IMR-90 (cell line): ENCODE measurements at regions not wholly inside any gene's neighbourhood (a gene's known extent, or its start where the extent isn't known, plus 50 kb on each side); places are given as distances from the start of the nearest gene placed in this dataset.

ENCODE experiments used
- ATAC-seq: fragments of 200-7000 bp; cut with Tn5 transposase; 2 replicates; pipeline ENCODE4 v1.9.1; 2020; ENCODE audit warnings: low read depth, mild to moderate bottlenecking, moderate library complexity
- BruUV-seq: library from RNA; stranded (reverse); fragments of 400-500 nt; replicated peaks from 2 replicates; lab custom pipeline; 2021; lab: Mats Ljungman, UMichigan
- CTCF ChIA-PET: fragments of 300-600 bp; formaldehyde crosslinking; extraction: SDS; loops from one replicate; lab custom pipeline; 2021; ENCODE audit warnings: antibody characterized with exemption; lab: Yijun Ruan, JAX
- POLR2A ChIA-PET: fragments of 300-600 bp; sonication (Branson Sonifier 250); formaldehyde crosslinking; loops from one replicate; lab custom pipeline; 2022; ENCODE audit warnings: antibody characterized with exemption; ENCODE audit not compliant: unreplicated experiment; lab: Charles Lee
- DNase-seq: peaks from one replicate; pipeline ENCODE4 v3.0.0; 2013
- H2AFZ ChIP-seq: replicated peaks from 2 replicates; pipeline ENCODE3; 2013; ENCODE audit warnings: low read length, mild to moderate bottlenecking; ENCODE audit not compliant: poor library complexity
- H2AK5ac ChIP-seq: 2 replicates; pipeline ENCODE4 v1.6.1; 2013; ENCODE audit warnings: low read depth, low read length, inconsistent platforms
- H2AK9ac ChIP-seq: replicated peaks from 2 replicates; pipeline ENCODE3; 2013; ENCODE audit warnings: mild to moderate bottlenecking, low read depth, low read length, moderate library complexity; ENCODE audit not compliant: poor library complexity
- H2BK120ac ChIP-seq: 2 replicates; pipeline ENCODE4 v1.6.1; 2013; ENCODE audit warnings: low read depth, low read length, inconsistent platforms
- H2BK15ac ChIP-seq: 3 replicates; pipeline ENCODE4 v1.6.1; 2013; ENCODE audit warnings: low read depth, low read length, inconsistent platforms
- H2BK20ac ChIP-seq: 2 replicates; pipeline ENCODE4 v1.6.1; 2013; ENCODE audit warnings: low read depth, mild to moderate bottlenecking, inconsistent platforms, low read length, moderate library complexity
- H2BK5ac ChIP-seq: 2 replicates; pipeline ENCODE4 v1.6.1; 2013; ENCODE audit warnings: mild to moderate bottlenecking, low read depth, low read length, inconsistent platforms; ENCODE audit not compliant: poor library complexity, severe bottlenecking
- H3K14ac ChIP-seq: replicated peaks from 2 replicates; pipeline ENCODE4 v1.6.1; 2013; ENCODE audit warnings: low read depth, low read length, inconsistent platforms
- H3K18ac ChIP-seq: 2 replicates; pipeline ENCODE4 v1.6.1; 2013; ENCODE audit warnings: low read depth, low read length, control low read depth
- H3K23ac ChIP-seq: 2 replicates; pipeline ENCODE4 v1.6.1; 2013; ENCODE audit warnings: low read depth, low read length, inconsistent platforms
- H3K27ac ChIP-seq: 2 replicates; pipeline ENCODE4 v1.5.1; 2013; ENCODE audit warnings: mild to moderate bottlenecking, control low read depth, low read length; ENCODE audit not compliant: insufficient read depth
- H3K27me3 ChIP-seq: 2 replicates; pipeline ENCODE4 v1.6.1; 2013; ENCODE audit warnings: low read length; ENCODE audit not compliant: control insufficient read depth, insufficient read depth
- H3K36me3 ChIP-seq: 2 replicates; pipeline ENCODE4 v1.6.1; 2013; ENCODE audit warnings: low read length, mixed read lengths; ENCODE audit not compliant: control insufficient read depth, insufficient read depth
- H3K4ac ChIP-seq: 2 replicates; pipeline ENCODE4 v1.6.1; 2013; ENCODE audit warnings: low read depth, low read length, inconsistent platforms
- H3K4me1 ChIP-seq: 2 replicates; pipeline ENCODE4 v1.6.1; 2013; ENCODE audit warnings: low read length, mixed read lengths; ENCODE audit not compliant: control insufficient read depth, insufficient read depth
- H3K4me2 ChIP-seq: 2 replicates; pipeline ENCODE4 v1.6.1; 2013; ENCODE audit warnings: low read depth, mild to moderate bottlenecking, control low read depth, low read length, moderate library complexity
- H3K4me3 ChIP-seq: 2 replicates; pipeline ENCODE4 v1.5.1; 2013; ENCODE audit warnings: low read depth, mild to moderate bottlenecking, control low read depth, low read length, moderate library complexity; ENCODE audit not compliant: insufficient read depth
- H3K56ac ChIP-seq: 2 replicates; pipeline ENCODE4 v1.6.1; 2013; ENCODE audit warnings: low read length, inconsistent platforms; ENCODE audit not compliant: insufficient read depth; ENCODE audit errors: extremely low read depth
- H3K79me1 ChIP-seq, 2 experiments: 2 replicates each; pipeline ENCODE4 v1.6.1; 2013; ENCODE audit warnings: low read length in 2 of 2, inconsistent platforms in 1 of 2, low read depth in 1 of 2
- H3K9ac ChIP-seq: 2 replicates; pipeline ENCODE4 v1.6.1; 2013; ENCODE audit warnings: low read depth, low read length, control low read depth
- H3K9me1 ChIP-seq: 2 replicates; pipeline ENCODE4 v1.6.1; 2013; ENCODE audit warnings: low read length, inconsistent platforms; ENCODE audit not compliant: insufficient read depth
- H3K9me3 ChIP-seq: 2 replicates; pipeline ENCODE4 v1.6.1; 2013; ENCODE audit warnings: low read length; ENCODE audit not compliant: control insufficient read depth, insufficient read depth
- H4K20me1 ChIP-seq: 2 replicates; pipeline ENCODE4 v1.6.1; 2013; ENCODE audit warnings: low read length, inconsistent platforms; ENCODE audit not compliant: insufficient read depth
- H4K5ac ChIP-seq: 2 replicates; pipeline ENCODE4 v1.6.1; 2013; ENCODE audit warnings: mild to moderate bottlenecking, low read depth, low read length, control low read depth
- H4K8ac ChIP-seq, 2 experiments: 2 replicates each; pipeline ENCODE4 v1.6.1; 2013; ENCODE audit warnings: low read depth in 2 of 2, low read length in 2 of 2, control low read depth in 1 of 2, inconsistent platforms in 1 of 2
- H4K91ac ChIP-seq: 2 replicates; pipeline ENCODE4 v1.6.1; 2013; ENCODE audit warnings: low read depth, low read length, inconsistent platforms; ENCODE audit not compliant: insufficient read depth
- BHLHE40 ChIP-seq: fragments of 150-350 bp; IDR thresholded peaks from 2 replicates; pipeline ENCODE4 v1.6.1; 2016; ENCODE audit warnings: mild to moderate bottlenecking, low read depth, low read length
- CHD1 ChIP-seq: IDR thresholded peaks from 2 replicates; pipeline ENCODE4 v1.6.1; 2012; ENCODE audit warnings: low read depth, low read length, improper control_type of control experiment
- FOS ChIP-seq: fragments of 150-350 bp; IDR thresholded peaks from 2 replicates; pipeline ENCODE4 v1.6.1; 2016; ENCODE audit warnings: low read depth, low read length
- MAZ ChIP-seq: IDR thresholded peaks from 2 replicates; pipeline ENCODE4 v1.6.1; 2012; ENCODE audit warnings: low read depth, mild to moderate bottlenecking, low read length, improper control_type of control experiment, moderate library complexity, borderline replicate concordance
- MXI1 ChIP-seq: IDR thresholded peaks from 2 replicates; pipeline ENCODE4 v1.6.1; 2012; ENCODE audit warnings: low read depth, mild to moderate bottlenecking, low read length, moderate library complexity, borderline replicate concordance
- POLR2A ChIP-seq: IDR thresholded peaks from 2 replicates; pipeline ENCODE4 v1.6.1; 2012; ENCODE audit warnings: mild to moderate bottlenecking, low read depth, low read length
- RAD21 ChIP-seq: IDR thresholded peaks from 2 replicates; pipeline ENCODE4 v1.6.1; 2012; ENCODE audit warnings: low read length, improper control_type of control experiment
- RFX5 ChIP-seq: IDR thresholded peaks from 2 replicates; pipeline ENCODE4 v1.8.0; 2012; ENCODE audit warnings: low read depth, mild to moderate bottlenecking, low read length, moderate library complexity
- WGBS, 2 experiments: methylation state at CpG; one replicate each; pipeline versions ENCODE4 v1.1.5 to v1.1.7; 2013; ENCODE audit warnings: missing lambda C conversion rate in 2 of 2; ENCODE audit not compliant: insufficient read length in 1 of 2; ENCODE audit errors: extremely low coverage in 2 of 2; 5-methylcytosine and 5-hydroxymethylcytosine counted together
- dilution Hi-C: fragments of 300-500 bp; cut with HindIII; formaldehyde crosslinking; loops from one replicate; pipeline ENCODE4 v1.14.3; 2018; ENCODE audit warnings: low sequenced_read_pairs; ENCODE audit not compliant: unreplicated experiment
- in situ Hi-C: fragments of 300-500 bp; cut with MboI; formaldehyde crosslinking; loops from 3 replicates; pipeline ENCODE4 v1.14.3; 2019; ENCODE audit warnings: low sequenced_read_pairs, inconsistent platforms, mixed read lengths
- intact Hi-C: fragments of 100-400 bp; cut with micrococcal nuclease; formaldehyde crosslinking; loops from 2 replicates; pipeline ENCODE4 v1.10.0; 2022
- TF ChIP-seq, protein P1 (sequence below): conservative IDR thresholded peaks from 2 replicates; pipeline ENCODE4 v1.5.1; 2012; ENCODE audit warnings: mild to moderate bottlenecking, low read depth, low read length, improper control_type of control experiment
- TF ChIP-seq, protein P2 (sequence below): fragments of 150-350 bp; IDR thresholded peaks from 2 replicates; pipeline ENCODE4 v1.6.1; 2017; ENCODE audit warnings: mild to moderate bottlenecking, antibody characterized with exemption, low read length, low read depth

DNA sequence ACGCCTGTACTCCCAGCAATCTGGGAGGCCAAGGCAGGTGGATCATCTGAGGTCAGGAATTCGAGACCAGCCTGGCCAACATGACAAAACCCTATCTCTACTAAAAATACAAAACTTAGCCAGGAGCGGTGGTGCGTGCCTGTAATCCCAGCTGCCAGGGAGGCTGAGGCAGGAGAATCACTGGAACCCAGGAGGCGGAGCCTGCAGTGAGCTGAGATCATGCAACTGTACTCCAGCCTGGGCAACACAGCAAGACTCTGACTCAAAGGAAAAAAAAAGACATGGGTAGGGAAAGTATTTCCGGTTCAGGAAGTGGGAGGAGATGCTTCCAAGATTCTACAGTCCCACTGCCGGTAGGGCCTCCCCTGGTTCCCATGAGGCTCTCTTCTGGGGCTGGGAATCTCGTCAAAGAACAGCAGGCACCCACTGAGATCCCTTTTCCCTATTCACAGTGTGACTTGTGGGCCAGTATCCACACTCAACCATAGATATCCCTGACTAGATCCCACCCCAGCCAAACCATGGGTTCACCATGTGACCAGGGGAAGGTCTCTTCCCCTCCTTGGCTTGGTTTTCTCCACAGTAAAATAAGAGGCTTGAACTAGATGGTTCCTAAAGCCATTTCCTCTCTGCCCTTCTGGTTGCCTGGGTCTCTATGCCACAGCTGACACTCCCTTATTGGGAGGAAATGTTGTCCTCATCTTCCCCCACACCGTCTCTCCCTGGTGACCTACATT is 443.3 kb downstream of the BUD13 start:
- TF ChIP-seq MXI1, result no peak
- TF ChIP-seq CHD1, result no peak
- TF ChIP-seq, protein P1, sequence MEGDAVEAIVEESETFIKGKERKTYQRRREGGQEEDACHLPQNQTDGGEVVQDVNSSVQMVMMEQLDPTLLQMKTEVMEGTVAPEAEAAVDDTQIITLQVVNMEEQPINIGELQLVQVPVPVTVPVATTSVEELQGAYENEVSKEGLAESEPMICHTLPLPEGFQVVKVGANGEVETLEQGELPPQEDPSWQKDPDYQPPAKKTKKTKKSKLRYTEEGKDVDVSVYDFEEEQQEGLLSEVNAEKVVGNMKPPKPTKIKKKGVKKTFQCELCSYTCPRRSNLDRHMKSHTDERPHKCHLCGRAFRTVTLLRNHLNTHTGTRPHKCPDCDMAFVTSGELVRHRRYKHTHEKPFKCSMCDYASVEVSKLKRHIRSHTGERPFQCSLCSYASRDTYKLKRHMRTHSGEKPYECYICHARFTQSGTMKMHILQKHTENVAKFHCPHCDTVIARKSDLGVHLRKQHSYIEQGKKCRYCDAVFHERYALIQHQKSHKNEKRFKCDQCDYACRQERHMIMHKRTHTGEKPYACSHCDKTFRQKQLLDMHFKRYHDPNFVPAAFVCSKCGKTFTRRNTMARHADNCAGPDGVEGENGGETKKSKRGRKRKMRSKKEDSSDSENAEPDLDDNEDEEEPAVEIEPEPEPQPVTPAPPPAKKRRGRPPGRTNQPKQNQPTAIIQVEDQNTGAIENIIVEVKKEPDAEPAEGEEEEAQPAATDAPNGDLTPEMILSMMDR, result no peak
- TF ChIP-seq, protein P2, sequence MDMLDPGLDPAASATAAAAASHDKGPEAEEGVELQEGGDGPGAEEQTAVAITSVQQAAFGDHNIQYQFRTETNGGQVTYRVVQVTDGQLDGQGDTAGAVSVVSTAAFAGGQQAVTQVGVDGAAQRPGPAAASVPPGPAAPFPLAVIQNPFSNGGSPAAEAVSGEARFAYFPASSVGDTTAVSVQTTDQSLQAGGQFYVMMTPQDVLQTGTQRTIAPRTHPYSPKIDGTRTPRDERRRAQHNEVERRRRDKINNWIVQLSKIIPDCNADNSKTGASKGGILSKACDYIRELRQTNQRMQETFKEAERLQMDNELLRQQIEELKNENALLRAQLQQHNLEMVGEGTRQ, result no peak
- no peak for TF ChIP-seq RFX5
- TF ChIP-seq MAZ, result no peak
- no peak for TF ChIP-seq FOS
- TF ChIP-seq RAD21, result no peak
- no peak for TF ChIP-seq POLR2A
- TF ChIP-seq BHLHE40, result no peak
- Histone ChIP-seq H2BK5ac (no peak overlapping the region), H3K23ac (no peak overlapping the region), H3K4me1 (no peaks in the 10 kb centered on the region), H2BK20ac (no peak overlapping the region), H3K9me3 (peaks cover 3% of the 10 kb centered on the region; the same call in 1 of the 2 replicates), H4K8ac (no peak overlapping the region), H3K4me3 (no peak overlapping the region), H4K20me1 (no peaks in the 10 kb centered on the region), H3K27me3 (no peaks in the 10 kb centered on the region), H3K27ac (no peak overlapping the region), H3K4me2 (no peak overlapping the region), H2AK5ac (no peak overlapping the region), H2BK120ac (no peak overlapping the region), H3K14ac (no peak overlapping the region), H3K79me1 (no peaks in the 10 kb centered on the region), H4K91ac (no peak overlapping the region), H2AK9ac (no peak overlapping the region), H3K9me1 (no peaks in the 10 kb centered on the region), H3K36me3 (no peaks in the 10 kb centered on the region), H3K18ac (no peak overlapping the region), H3K9ac (no peak overlapping the region), H3K56ac (no peak overlapping the region), H2AFZ (no peak overlapping the region), H4K5ac (no peak overlapping the region), H2BK15ac (no peak overlapping the region), H3K4ac (no peak overlapping the region)
- in situ Hi-C loops (no loop called here), dilution Hi-C loops (no loop called here), intact Hi-C loops (no loop called here)
- BruUV-seq, result no TSS peak
- CTCF ChIA-PET, result no interaction called here
- WGBS, 2 experiments, result 87% methylated on average over 3 of the region's 9 CpGs; no CpG with 5 or more reads in 1 of the 2 experiments
- POLR2A ChIA-PET, result no interaction called here
- ATAC-seq, result no peak
- no peak for DNase-seq
